ENCODE measurements at regions not wholly inside any gene's neighbourhood (a gene's known extent, or its start where the extent isn't known, plus 50 kb on each side); places are given as distances from the start of the nearest gene placed in this dataset.
A peak's percentile ranks its signal among the peaks of the same experiment; 100 is the strongest.
"Not testable (repeated sequence)": the region's sequence is repeated elsewhere in the genome, so short reads cannot be mapped to it uniquely, and the experiment has no call there.

- ChIA-PET POLR2A (ENCODE audit: low non-redundant PET) (no interaction called here), CTCF (interaction anchor here (0.6 kb wide), 2 partner anchors 13 to 429 kb away, joined by 3 read pairs; no protein-coding TSS in a partner anchor)
- TF ChIP-seq CTCF (conservative IDR thresholded peaks at IDR 0.05; ENCODE audit: low read depth) = no peak
- H3K27ac ChIP-seq = peak overlapping the region; percentile 57
- DNase-seq (ENCODE audit: low spot score) = no peak
Observed at GRCh38 chr20:22826306-22827230, 208.5 kb upstream of the SSTR4 start.

- CTCF ChIA-PET = no interaction called here
- DNase-seq (ENCODE audit: low spot score) = peak; percentile 68
Observed at GRCh38 chr20:22827916-22828315, 207.2 kb upstream of the SSTR4 start.

GRCh38 chr20:22829356-22829755 lies 205.8 kb upstream of the SSTR4 start:
- POLR2A ChIA-PET (ENCODE audit: low non-redundant PET) = no interaction called here
- CTCF ChIA-PET = no interaction called here
- no peak overlapping the region for H3K27ac ChIP-seq
- no peak for TF ChIP-seq CTCF (conservative IDR thresholded peaks at IDR 0.05; ENCODE audit: low read depth)
- no peak for DNase-seq (ENCODE audit: low spot score)

More at GRCh38 chr20:22827916-22828315, 207.2 kb upstream of the SSTR4 start:
- no peak for TF ChIP-seq CTCF (conservative IDR thresholded peaks at IDR 0.05; ENCODE audit: low read depth)
- POLR2A ChIA-PET (ENCODE audit: low non-redundant PET) = no interaction called here
- H3K27ac ChIP-seq = no peak overlapping the region; the same call in 1 of the 2 replicates

GRCh38 chr20:22830138-22830537 lies 205.0 kb upstream of the SSTR4 start:
- no peak overlapping the region for H3K27ac ChIP-seq
- ChIA-PET POLR2A (ENCODE audit: low non-redundant PET) (no interaction called here), CTCF (no interaction called here)
- TF ChIP-seq CTCF (conservative IDR thresholded peaks at IDR 0.05; ENCODE audit: low read depth) = no peak
- DNase-seq (ENCODE audit: low spot score) = no peak

- DNase-seq (ENCODE audit: low spot score); CTCF ChIA-PET; POLR2A ChIA-PET (ENCODE audit: low non-redundant PET); H3K27ac ChIP-seq: not testable (repeated sequence)
Observed at GRCh38 chr20:22830715-22831114, 204.4 kb upstream of the SSTR4 start.

GRCh38 chr20:22833851-22834250 lies 201.3 kb upstream of the SSTR4 start:
- CTCF ChIA-PET = no interaction called here
- no peak for TF ChIP-seq CTCF (conservative IDR thresholded peaks at IDR 0.05; ENCODE audit: low read depth)
- POLR2A ChIA-PET (ENCODE audit: low non-redundant PET) = no interaction called here
- DNase-seq (ENCODE audit: low spot score) = no peak
- H3K27ac ChIP-seq = no peak overlapping the region

GRCh38 chr20:22834651-22835256 lies 200.4 kb upstream of the SSTR4 start:
- no peak for DNase-seq (ENCODE audit: low spot score)
- no peak overlapping the region for H3K27ac ChIP-seq
- CTCF ChIA-PET = interaction anchor here (0.6 to 0.7 kb wide), 2 partner anchors 32 to 146 kb away, joined by 3 read pairs; no protein-coding TSS in a partner anchor
- POLR2A ChIA-PET (ENCODE audit: low non-redundant PET) = no interaction called here
- TF ChIP-seq CTCF (conservative IDR thresholded peaks at IDR 0.05; ENCODE audit: low read depth) = no peak
